SH-SY5Y (cell line): ENCODE measurements at regions not wholly inside any gene's neighbourhood (a gene's known extent, or its start where the extent isn't known, plus 50 kb on each side); places are given as distances from the start of the nearest gene placed in this dataset.

Experiments used
- GATA2 ChIP-seq: IDR thresholded peaks from 2 replicates; pipeline ENCODE4 v1.6.1; 2011; ENCODE audit warnings: mild to moderate bottlenecking, low read depth, low read length
- GATA3 ChIP-seq: IDR thresholded peaks from 2 replicates; pipeline ENCODE4 v1.6.1; 2011; ENCODE audit warnings: low read depth, mild to moderate bottlenecking, low read length, moderate library complexity

DNA sequence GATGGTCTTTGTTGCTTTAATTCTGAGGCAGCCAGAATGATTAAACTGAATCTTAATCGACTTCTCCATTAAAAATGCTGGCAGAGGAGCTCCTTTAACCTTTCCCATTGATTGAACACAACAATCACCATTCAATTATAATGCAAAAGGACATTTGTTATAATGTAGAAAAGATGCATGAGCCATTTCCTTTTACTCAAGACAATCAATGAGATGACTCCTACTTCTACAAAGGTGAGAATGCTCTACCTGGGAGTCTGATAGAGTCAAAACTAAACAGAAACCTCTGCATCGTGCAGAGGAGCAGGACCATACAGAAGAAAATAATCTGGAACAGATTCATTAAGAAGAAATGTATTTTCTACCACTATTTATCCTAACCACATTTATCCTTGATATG, 253.6 kb upstream of the DACH1 start:
- no peak for TF ChIP-seq GATA2
- no peak for TF ChIP-seq GATA3
